ENCODE measurements at regions not wholly inside any gene's neighbourhood (a gene's known extent, or its start where the extent isn't known, plus 50 kb on each side); places are given as distances from the start of the nearest gene placed in this dataset.

- no peak for TF ChIP-seq EZH2 (IDR thresholded peaks at IDR 0.05; ENCODE audit: low read depth, unreplicated experiment)
- no peak for TF ChIP-seq CTCF (conservative IDR thresholded peaks at IDR 0.05; ENCODE audit: low read depth in 2 of 2)
- no peak for TF ChIP-seq JUNB (IDR thresholded peaks at IDR 0.05; ENCODE audit: unreplicated experiment)
- no peak for TF ChIP-seq STAT1 (IDR thresholded peaks at IDR 0.05; ENCODE audit: unreplicated experiment)
Measured at GRCh38 chr9:118567861-118568260, 801.4 kb downstream of the BRINP1 start (continued).

- no peaks in the 10 kb centered on the region for H3F3A ChIP-seq (replicated peaks; ENCODE audit: low read depth)
- DNase-seq (ENCODE audit: low spot score) = no peak
- no peak overlapping the region for H3K27ac ChIP-seq (ENCODE audit: low read depth)
- no peaks in the 10 kb centered on the region for H3K9me3 Mint-ChIP-seq
- no peaks in the 10 kb centered on the region for H3K27me3 Mint-ChIP-seq (ENCODE audit: insufficient read depth, low read depth, poor library complexity)
- no peaks in the 10 kb centered on the region for H3K36me3 ChIP-seq (ENCODE audit: insufficient read depth)
- H3K27me3 ChIP-seq (ENCODE audit: insufficient read depth) = no peaks in the 10 kb centered on the region
- no peaks in the 10 kb centered on the region for H3K36me3 Mint-ChIP-seq (ENCODE audit: low read depth)
- no peak overlapping the region for H3K4me2 ChIP-seq
- no peaks in the 10 kb centered on the region for H4K20me1 ChIP-seq (replicated peaks; ENCODE audit: insufficient read depth)
- H3K4me1 Mint-ChIP-seq = peaks cover 4% of the 10 kb centered on the region; the same call in 2 of the 3 replicates
- no peak overlapping the region for H3K4me3 Mint-ChIP-seq
- no peaks in the 10 kb centered on the region for H3K9me2 ChIP-seq (ENCODE audit: insufficient read depth)
- ATAC-seq = no peak
- no peak overlapping the region for H2AFZ ChIP-seq
- no peaks in the 10 kb centered on the region for H3K4me1 ChIP-seq (ENCODE audit: insufficient read depth)
- H3K27ac Mint-ChIP-seq = no peak overlapping the region
- H3K79me2 ChIP-seq (replicated peaks; ENCODE audit: insufficient read depth) = no peaks in the 10 kb centered on the region
- H3K4me3 ChIP-seq = no peak overlapping the region
- TF ChIP-seq CREB1 (CRISPR knock-in tag; IDR thresholded peaks at IDR 0.05; ENCODE audit: low read depth) (no peak), REST (IDR thresholded peaks at IDR 0.05; ENCODE audit: unreplicated experiment) (no peak), EZH2phosphoT487 (IDR thresholded peaks at IDR 0.05; ENCODE audit: unreplicated experiment) (no peak), STAT1 (IDR thresholded peaks at IDR 0.05; ENCODE audit: unreplicated experiment) (no peak), JUNB (IDR thresholded peaks at IDR 0.05; ENCODE audit: unreplicated experiment) (no peak), ETS1 (IDR thresholded peaks at IDR 0.05) (no peak), ZNF331 (CRISPR knock-in tag; IDR thresholded peaks at IDR 0.05; ENCODE audit: low read depth) (no peak), NANOG (IDR thresholded peaks at IDR 0.05; ENCODE audit: borderline replicate concordance) (no peak), CTCF (conservative IDR thresholded peaks at IDR 0.05; ENCODE audit: low read depth in 2 of 2) (no peak)
Measured at GRCh38 chr9:118568704-118569103, 800.5 kb downstream of the BRINP1 start.

Data from GM23338 (cell line).